Dermis microvascular lymphatic vessel endothelial cell (primary cell): ENCODE measurements at regions not wholly inside any gene's neighbourhood (a gene's known extent, or its start where the extent isn't known, plus 50 kb on each side); places are given as distances from the start of the nearest gene placed in this dataset.
A peak's percentile ranks its signal among the peaks of the same experiment; 100 is the strongest.

Experiments used
- DNase-seq, 2 donors: peaks; one replicate each; pipeline versions ENCODE4 v3.0.0 to v3.0.0-alpha.2; 2010; ENCODE audit warnings: low read depth in 2 of 2

- DNase-seq: no peak
Observed at GRCh38 chr7:155178096-155178495, 108.0 kb downstream of the HTR5A start.

- no peak for DNase-seq
Observed at GRCh38 chr7:155181768-155182167, 111.6 kb downstream of the HTR5A start.

GRCh38 chr7:155182406-155182970 lies 112.4 kb downstream of the HTR5A start:
- no peak for DNase-seq

- DNase-seq: no peak
Observed at GRCh38 chr7:155183655-155184054, 113.5 kb downstream of the HTR5A start.

- DNase-seq: no peak
Observed at GRCh38 chr7:155184923-155185322, 112.8 kb upstream of the INSIG1 start.

GRCh38 chr7:155187061-155187785 lies 110.5 kb upstream of the INSIG1 start:
- no peak for DNase-seq

- no peak for DNase-seq
Observed at GRCh38 chr7:155188357-155188756, 109.3 kb upstream of the INSIG1 start.

- DNase-seq: no peak
Observed at GRCh38 chr7:155188821-155189581, 108.7 kb upstream of the INSIG1 start.

GRCh38 chr7:155189590-155189989 lies 108.1 kb upstream of the INSIG1 start:
- DNase-seq: no peak

- DNase-seq: peak in 1 of 2 donors; percentile 30
Observed at GRCh38 chr7:155190688-155191087, 107.0 kb upstream of the INSIG1 start.

GRCh38 chr7:155191137-155191536 lies 106.5 kb upstream of the INSIG1 start:
- DNase-seq: no peak

- no peak for DNase-seq
Observed at GRCh38 chr7:155191901-155192478, 105.7 kb upstream of the INSIG1 start.

- DNase-seq: no peak
Observed at GRCh38 chr7:155192961-155193640, 104.6 kb upstream of the INSIG1 start.

- no peak for DNase-seq
Observed at GRCh38 chr7:155193716-155194115, 104.0 kb upstream of the INSIG1 start.

GRCh38 chr7:155194382-155195140 lies 103.1 kb upstream of the INSIG1 start:
- DNase-seq: no peak

- DNase-seq: no peak
Observed at GRCh38 chr7:155195939-155196523, 101.6 kb upstream of the INSIG1 start.

- no peak for DNase-seq
Observed at GRCh38 chr7:155198196-155198892, 99.3 kb upstream of the INSIG1 start.

- no peak for DNase-seq
Observed at GRCh38 chr7:155198901-155199845, 98.5 kb upstream of the INSIG1 start.
